ENCODE measurements at regions not wholly inside any gene's neighbourhood (a gene's known extent, or its start where the extent isn't known, plus 50 kb on each side); places are given as distances from the start of the nearest gene placed in this dataset.

- peak; percentile 7 for DNase-seq
Measured at GRCh38 chr11:13874597-13874996, 87.9 kb upstream of the SPON1 start.

GRCh38 chr11:13875643-13876042, 86.9 kb upstream of the SPON1 start:
- DNase-seq: peak; percentile 37

GRCh38 chr11:13876423-13876822, 86.1 kb upstream of the SPON1 start:
- no peak for DNase-seq

GRCh38 chr11:13878077-13878476, 84.4 kb upstream of the SPON1 start:
- peak; percentile 2 for DNase-seq

GRCh38 chr11:13880634-13881033, 81.9 kb upstream of the SPON1 start:
- DNase-seq: peak; percentile 37

GRCh38 chr11:13881226-13881905, 81.2 kb upstream of the SPON1 start:
- DNase-seq: no peak

- DNase-seq: no peak
Measured at GRCh38 chr11:13883042-13883441, 79.5 kb upstream of the SPON1 start.

- DNase-seq: no peak
Measured at GRCh38 chr11:13883589-13883988, 78.9 kb upstream of the SPON1 start.

- DNase-seq: no peak
Measured at GRCh38 chr11:13884158-13884799, 78.2 kb upstream of the SPON1 start.

- no peak for DNase-seq
Measured at GRCh38 chr11:13885083-13885482, 77.4 kb upstream of the SPON1 start.

- no peak for DNase-seq
Measured at GRCh38 chr11:13889552-13890249, 72.8 kb upstream of the SPON1 start.

GRCh38 chr11:13891911-13892310, 70.6 kb upstream of the SPON1 start:
- DNase-seq: no peak

- DNase-seq: no peak
Measured at GRCh38 chr11:13896175-13896980, 66.1 kb upstream of the SPON1 start.

- no peak for DNase-seq
Measured at GRCh38 chr11:13896981-13897353, 65.6 kb upstream of the SPON1 start.

GRCh38 chr11:13897646-13898276, 64.8 kb upstream of the SPON1 start:
- DNase-seq: no peak

- no peak for DNase-seq
Measured at GRCh38 chr11:13899603-13900002, 62.9 kb upstream of the SPON1 start.

- DNase-seq: peak; percentile 71
Measured at GRCh38 chr11:13902523-13902922, 60.0 kb upstream of the SPON1 start.

- DNase-seq: no peak
Measured at GRCh38 chr11:13905137-13905781, 57.3 kb upstream of the SPON1 start.

GRCh38 chr11:13907678-13908077, 54.8 kb upstream of the SPON1 start:
- DNase-seq: no peak

- no peak for DNase-seq
Measured at GRCh38 chr11:13908535-13908934, 54.0 kb upstream of the SPON1 start.

Data from right forelimb (tissue), 1 donor.